ENCODE measurements at regions not wholly inside any gene's neighbourhood (a gene's known extent, or its start where the extent isn't known, plus 50 kb on each side); places are given as distances from the start of the nearest gene placed in this dataset.

DNA sequence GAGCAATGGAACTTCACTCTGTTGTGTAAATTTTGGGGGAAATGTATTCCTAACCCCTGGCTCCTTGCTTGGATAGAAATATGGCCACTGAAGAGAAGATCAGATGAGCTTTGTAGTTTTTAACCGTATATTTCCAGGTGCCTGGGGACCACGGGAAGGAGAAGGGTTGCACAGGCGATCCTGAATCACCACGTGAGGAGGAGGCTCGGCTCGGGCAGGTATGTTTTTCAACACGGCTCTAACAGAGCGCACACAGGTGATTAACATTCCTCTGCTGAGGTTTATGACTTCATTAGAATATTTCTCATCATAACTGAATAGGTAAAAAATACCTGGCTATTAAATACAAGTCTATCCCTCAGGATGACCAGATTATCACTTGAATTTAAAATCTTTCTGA lies 495.0 kb upstream of the ZFHX3 start:
- no peak for DNase-seq
- ATAC-seq, result no peak
- intact Hi-C loops (cut with DNase I), result no loop called here

DNA sequence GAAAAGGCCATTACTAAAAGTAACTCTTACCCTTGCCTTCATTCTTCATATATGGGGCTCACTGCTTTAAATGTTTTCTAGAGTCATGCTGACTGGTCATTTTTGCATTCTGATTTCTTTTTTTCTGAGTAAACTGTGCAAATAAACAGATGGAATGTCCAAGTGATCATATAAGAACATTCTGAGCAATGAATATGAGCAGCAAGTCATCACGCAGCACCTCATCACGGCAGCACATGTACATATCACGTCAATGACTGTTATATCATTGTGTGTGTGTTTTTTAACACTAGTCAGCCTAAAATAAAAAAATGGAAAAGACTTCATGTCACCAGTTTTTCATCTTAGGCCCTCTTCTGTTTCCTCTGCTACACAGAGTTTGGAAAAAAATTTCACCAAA lies 490.0 kb upstream of the ZFHX3 start:
- DNase-seq, result no peak
- no peak for ATAC-seq
- intact Hi-C loops (cut with DNase I), result no loop called here

DNA sequence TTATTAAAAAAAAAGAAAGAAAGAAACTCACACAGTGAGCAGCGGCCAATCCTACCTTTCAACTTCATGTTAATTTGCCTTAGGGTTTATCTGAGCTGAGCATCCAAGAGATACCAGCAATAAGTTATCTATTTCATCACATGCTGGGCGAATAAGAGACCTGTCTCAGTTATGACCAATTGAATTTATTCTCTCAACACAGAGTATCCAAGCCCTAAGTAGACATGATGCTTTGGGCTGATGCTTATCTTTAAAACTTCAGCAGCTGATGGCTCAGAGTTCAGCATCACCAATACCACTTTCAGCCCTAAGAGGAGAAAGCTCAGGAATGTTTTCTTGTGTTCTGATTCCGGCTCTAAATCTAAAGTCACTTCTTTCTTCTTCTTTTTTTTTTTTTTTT lies 489.0 kb upstream of the ZFHX3 start:
- intact Hi-C loops (cut with DNase I), result no loop called here
- no peak for ATAC-seq

DNA sequence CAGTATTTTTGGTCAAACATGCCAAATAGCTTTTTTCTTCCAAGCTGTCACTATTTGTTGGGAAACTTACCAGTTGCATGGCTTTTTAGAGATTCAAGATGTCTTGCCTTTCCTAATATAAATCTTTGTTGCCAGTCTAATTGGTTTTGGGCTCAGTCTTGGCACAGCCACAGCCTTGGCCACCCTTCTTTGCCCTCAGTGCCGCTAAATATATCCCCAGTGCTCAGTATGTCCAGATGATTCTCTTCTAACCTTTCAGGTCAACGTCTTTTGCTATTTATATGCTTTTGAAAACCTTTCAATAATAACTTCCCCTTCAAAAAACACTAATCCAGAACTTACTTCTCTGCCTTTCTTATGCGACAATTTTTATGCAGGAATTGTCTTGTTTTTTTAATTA lies 483.1 kb upstream of the ZFHX3 start:
- intact Hi-C loops (cut with DNase I), result no loop called here
- DNase-seq (no peak), ATAC-seq (no peak)

More for the DNA sequence above, 489.0 kb upstream of the ZFHX3 start:
- DNase-seq, result no peak

DNA sequence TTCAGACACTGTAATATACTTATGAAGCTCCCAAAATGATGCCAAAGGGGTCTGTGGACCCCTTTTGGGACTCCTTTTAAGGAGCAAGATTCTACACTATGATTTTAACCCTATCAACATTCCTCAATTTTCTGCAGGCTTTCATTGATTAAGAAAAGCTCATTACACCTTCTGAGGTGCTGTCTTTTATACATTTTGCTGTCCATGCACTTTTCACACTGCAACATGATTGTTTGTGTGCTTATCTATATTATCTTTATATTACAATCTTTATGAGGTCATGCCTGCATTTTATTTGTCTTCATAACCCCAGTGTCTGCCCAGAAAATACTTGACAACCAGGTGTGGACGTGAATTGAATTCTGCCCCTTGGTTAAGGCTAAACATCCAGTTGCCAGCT lies 482.6 kb upstream of the ZFHX3 start:
- intact Hi-C loops (cut with DNase I), result no loop called here
- DNase-seq (no peak), ATAC-seq (no peak)

DNA sequence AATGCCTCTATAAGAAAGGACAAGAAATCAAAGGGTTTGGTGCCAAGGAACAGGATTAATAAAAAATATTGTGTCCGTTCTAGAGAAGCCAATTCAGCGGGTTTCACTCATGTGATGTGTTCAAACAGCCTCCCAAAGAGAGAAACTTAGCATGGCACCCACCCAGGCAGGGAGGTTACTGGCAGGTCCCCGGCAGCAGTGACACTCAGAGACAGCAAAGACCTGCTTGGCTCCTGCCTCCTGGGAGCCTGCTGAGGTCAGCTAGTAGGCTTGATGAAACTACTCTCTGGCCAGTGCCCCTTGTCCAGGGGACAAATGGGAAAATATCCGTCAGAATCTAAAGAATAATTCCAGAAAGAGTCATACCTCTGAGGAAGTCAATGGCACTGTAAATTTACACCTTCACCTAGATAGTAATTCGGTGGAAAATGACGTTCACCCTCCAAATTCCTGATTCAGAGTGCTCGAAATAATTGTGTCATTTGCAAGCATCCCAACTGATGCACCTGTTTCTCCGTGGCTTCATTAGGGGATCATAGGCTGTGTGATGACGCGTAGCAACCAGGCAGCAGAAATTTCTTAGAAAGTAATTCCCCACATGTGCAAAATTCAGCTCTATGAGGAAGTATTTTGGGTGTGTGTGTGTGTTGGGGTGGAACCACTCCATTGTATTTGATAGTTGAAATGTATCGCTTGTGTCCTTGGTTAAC lies 481.5 kb upstream of the ZFHX3 start:
- ATAC-seq (no peak), DNase-seq (no peak)
- intact Hi-C loops (cut with DNase I), result no loop called here

DNA sequence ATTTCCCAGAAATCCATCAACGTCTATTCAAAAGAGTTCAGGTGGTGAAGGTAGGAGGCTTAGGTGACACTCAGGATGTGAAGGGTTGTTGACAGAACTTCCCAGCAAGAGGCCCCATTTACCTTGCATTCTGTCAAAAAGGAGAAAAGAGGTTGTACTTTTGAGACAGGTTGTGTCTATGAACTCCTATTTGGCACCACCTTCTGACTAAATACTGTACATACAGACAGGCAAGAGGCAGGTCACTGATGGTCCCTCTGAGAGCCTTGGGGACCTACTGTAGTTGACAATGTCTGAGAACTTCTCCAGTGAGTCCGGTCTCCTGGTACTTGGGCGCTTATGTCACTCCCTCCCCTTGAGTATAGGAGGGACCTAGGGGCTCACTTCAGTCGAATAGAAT lies 479.3 kb upstream of the ZFHX3 start:
- DNase-seq (no peak), ATAC-seq (no peak)
- intact Hi-C loops (cut with DNase I), result no loop called here

DNA sequence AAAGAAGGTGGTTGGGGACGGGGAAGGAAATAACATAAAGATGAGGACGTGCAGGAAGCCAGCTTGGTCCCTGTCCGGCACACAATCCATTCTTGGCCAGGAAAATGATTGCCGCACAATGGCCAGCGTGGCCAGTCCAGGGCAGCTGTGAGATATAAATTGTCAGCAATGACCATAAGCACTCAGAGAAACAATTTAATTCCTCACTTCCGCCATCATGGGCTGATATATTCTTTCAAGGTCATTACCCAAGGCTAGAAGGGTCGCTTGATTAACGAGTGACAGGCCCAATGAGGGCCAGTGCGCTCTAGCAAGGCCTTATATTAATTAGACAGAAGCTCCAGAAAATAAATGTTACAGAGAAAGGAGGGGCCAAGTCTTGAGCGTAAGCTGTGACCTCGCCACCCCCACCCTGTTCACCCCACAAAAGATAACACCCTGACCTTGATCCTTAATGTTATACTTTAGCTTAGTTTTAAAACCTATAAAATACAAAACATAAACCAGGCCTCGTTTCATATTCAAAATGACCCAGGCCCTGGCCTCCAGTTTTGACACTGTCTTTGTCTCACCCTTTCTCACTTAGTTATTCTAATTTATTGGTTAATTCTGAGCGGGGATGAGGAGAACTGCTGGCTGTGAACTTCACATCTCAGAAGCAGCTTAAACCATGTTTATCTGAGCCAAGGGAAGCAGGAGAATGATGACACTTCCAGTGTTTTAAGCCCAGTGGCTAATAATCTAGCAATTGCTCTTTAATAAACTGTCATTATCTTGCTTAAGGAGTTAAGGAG lies 478.3 kb upstream of the ZFHX3 start:
- intact Hi-C loops (cut with DNase I), result no loop called here
- no peak for DNase-seq
- ATAC-seq, result no peak

DNA sequence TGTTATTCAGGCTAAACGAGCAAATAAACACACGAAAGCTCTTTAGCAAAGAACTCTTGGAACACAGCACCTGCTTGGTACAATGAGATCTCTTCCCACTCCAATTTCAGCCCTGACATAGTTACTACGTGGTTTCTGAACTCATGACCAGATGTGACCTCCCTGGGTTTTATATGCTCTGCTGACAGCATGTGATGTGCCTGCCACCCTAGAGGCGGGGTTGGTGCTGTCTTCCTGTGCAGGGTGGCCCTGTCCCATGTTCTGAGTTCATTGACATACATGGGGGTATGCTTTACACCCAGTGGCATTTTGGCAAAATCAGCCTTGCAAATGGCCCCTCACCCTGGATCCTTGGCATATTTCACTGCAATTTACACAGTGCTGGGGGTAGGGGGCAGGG lies 475.3 kb upstream of the ZFHX3 start:
- no peak for DNase-seq
- intact Hi-C loops (cut with DNase I), result no loop called here
- no peak for ATAC-seq

DNA sequence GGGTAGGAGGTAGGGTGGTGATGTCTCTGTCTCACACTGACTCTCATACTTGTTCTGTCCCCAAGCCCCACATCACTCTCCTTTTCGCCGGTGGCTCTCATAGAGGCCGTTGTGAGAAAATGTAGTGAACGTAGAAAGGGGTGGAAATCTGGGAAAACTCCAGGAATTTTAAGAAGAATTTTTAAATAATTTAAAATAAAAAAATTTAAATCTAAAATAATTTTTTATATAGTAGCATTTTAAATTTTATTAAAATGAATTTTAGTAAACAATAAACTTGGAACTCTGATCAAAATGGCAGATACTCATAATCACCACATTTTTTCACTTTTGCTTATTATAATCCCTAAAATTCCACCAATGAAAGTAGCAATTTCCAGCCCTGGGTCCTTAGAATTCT lies 473.6 kb upstream of the ZFHX3 start:
- intact Hi-C loops (cut with DNase I), result no loop called here

DNA sequence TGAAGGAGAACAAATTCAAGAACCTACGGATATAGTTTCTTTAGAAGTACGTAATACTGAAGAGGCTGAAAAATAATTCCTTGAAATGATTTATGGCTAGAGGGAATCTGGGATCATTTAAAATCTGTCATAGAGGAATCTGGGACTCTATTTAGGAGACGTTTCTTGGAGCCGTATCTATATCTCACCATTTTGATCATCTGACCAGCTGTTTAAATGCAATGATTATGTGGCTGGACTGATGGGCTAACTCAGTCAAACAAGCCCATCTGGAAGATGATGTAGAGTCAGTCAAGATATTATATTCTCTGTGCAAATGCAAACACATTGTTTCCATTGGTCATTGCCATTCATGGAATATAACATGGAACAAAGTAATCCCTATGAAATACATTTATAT lies 467.7 kb upstream of the ZFHX3 start:
- ATAC-seq, result no peak
- no peak for DNase-seq
- intact Hi-C loops (cut with DNase I), result no loop called here

More for the DNA sequence above, 473.6 kb upstream of the ZFHX3 start:
- ATAC-seq (no peak), DNase-seq (no peak)

DNA sequence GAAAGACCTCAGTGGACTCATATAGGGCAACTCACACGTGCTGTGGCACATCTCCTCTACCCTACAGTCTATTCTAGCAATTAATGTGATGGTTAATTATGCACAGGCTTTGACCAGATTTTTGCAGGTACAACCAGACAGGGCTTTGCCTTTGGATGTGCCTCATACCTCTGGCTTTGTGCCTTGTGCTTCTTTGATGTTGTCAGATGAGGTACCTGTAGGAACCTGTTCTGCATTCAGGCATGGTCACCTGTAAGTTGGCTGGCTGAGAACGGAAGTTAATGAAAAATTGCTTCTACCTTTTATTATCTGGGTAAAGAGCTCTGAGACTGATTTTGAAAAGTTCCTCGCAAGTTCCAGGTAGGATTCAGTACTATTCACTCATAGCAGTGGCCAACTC lies 462.9 kb upstream of the ZFHX3 start:
- intact Hi-C loops (cut with DNase I), result no loop called here
- DNase-seq (no peak), ATAC-seq (no peak)

DNA sequence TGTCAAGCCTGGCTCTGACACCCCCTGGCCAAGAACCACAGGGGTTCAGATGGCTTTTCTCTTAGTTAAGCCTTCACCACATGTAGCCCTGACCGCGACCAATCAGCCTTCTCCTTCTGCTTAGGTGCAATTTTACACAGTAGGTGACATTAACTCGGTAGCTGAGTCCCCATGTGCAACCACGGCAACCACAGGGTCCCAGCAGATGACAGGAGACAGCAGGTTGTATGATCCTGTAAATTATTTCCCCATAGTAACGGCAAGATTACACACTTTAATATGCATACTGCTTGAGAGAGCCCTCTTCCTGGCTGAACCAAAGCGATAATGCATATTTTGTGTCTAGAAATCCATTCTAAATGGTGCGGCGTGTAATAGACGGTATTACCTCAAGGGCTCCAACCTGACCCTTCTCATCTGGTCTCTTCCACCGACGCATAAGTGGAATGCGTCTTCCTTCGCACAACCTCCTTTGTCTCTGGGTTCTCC lies 458.7 kb upstream of the ZFHX3 start:
- no peak for DNase-seq
- ATAC-seq, result no peak
- intact Hi-C loops (cut with DNase I), result no loop called here

DNA sequence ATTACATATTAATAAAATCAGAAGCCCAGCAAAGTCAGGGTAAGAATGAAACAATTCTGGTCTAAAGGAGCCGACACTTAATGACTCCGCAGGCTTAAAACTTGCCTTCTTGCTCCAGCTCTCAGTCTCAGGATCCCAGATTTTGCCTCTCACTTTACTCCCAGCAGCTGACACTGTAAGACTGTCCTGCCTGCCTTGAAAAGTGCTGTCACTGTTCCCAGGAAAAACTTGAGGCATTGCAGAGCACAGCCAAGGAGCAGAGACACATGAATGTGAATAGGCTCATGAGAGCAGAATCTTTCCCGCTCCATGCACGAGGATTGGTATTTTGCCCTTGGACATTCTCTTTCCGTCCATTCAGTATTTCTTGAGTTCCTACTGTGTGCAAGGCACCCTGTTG lies 457.6 kb upstream of the ZFHX3 start:
- ATAC-seq, result no peak
- intact Hi-C loops (cut with DNase I), result no loop called here
- DNase-seq, result no peak

DNA sequence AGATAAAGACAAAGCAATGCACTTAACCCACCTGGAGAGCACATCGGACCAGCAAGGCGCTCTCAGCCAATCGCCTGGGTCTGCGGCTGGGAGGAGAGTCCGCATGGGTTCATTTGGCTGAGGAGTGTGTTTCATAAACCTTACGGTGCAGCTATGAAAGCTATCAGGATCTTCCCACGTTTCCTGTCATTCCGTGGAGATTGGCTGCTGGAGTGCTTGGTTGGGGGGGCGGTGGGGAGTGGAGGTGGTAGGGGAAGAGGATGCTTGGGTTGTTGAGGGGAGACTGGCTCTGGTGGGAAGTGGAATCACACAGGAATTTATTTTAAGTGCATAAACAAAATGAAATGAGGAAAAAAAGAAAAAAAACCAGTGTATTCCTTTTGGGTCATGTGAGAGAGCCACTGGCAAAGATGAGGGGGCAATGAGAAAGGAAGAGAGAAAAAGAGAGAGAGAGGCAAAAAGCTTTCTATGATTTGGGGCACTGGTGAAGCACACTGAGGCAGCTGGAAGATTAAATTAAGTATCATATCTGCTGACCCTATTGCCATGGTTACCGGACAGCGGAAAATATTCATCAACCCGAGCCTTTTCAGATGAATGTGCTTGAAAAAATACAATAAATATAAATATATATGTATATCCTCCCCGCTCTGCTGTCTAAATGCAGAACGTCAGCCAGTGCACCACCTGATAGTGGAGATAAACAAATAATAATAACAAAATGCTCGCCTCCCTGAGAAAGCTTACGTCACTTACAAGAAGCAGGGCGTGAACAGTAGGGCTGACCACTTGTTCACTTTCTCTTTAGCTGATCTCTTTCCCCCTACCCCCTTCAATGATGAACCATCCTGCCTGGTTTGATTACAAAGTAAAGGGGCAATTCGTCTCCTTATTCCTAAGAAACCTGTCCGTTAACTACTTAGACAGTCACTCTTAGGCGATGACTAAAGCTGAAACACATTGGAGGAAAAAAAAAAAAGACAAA lies 457.0 kb upstream of the ZFHX3 start:
- intact Hi-C loops (cut with DNase I), result no loop called here
- DNase-seq (no peak), ATAC-seq (peak in 1 of 2 donors; percentile 44)

DNA sequence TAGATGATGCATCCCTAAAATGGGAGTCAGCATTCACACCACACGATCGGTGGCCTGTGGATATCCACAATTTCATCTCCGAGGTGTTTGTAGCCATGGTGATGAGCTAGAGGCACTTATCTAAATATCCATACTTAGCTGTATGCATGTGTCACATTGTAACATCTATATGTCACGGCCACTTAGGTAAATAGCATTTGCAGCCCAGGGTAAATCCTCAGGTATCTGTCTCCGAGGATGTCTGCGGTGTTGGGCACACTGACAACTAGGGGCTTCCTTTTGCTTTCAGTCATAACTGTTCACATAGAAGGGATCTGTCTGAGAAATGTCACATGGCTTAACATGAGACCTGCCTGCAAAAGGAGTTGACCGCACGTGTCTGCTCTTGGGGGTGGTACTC lies 455.2 kb upstream of the ZFHX3 start:
- intact Hi-C loops (cut with DNase I), result no loop called here
- DNase-seq, result no peak
- ATAC-seq, result no peak

DNA sequence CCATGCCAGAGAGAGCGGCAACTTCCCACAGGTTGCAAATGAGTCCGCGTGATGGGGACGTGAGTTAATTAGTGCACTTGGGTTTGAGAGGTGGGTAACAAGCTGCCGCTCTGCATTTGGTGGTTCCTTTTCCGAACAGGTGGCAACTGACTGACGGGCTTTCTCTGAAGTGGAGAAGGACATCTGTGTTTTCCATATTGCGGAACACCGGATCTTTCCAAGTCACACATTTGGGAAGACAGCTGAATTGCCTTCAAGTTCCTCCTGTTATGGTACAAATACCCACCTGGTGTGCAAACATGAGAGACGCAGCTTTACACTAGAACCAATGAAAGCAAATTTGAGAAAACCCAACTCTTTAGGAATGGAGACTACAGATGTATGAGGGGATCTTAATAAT lies 451.3 kb upstream of the ZFHX3 start:
- ATAC-seq (no peak), DNase-seq (no peak)
- intact Hi-C loops (cut with DNase I), result no loop called here

DNA sequence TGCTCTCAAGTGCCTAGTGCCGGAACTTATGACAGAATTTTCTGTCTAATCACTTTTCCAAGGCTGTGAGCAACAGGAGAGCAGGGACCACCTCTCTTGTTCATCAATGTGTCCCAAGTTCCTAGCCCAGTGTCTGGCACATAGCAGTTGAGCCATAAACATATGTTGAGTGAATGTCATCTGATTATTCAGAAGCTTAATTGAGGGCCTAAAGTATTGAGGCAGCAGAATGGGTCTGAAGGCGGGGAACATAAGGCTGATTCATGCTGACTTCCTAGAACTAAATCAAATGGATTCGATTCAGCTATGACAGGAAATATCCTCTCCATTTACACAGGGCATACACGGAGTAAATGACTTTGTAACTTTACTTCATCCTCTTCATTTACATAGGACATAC lies 438.0 kb upstream of the ZFHX3 start:
- DNase-seq, result no peak
- intact Hi-C loops (cut with DNase I), result no loop called here
- no peak for ATAC-seq

DNA sequence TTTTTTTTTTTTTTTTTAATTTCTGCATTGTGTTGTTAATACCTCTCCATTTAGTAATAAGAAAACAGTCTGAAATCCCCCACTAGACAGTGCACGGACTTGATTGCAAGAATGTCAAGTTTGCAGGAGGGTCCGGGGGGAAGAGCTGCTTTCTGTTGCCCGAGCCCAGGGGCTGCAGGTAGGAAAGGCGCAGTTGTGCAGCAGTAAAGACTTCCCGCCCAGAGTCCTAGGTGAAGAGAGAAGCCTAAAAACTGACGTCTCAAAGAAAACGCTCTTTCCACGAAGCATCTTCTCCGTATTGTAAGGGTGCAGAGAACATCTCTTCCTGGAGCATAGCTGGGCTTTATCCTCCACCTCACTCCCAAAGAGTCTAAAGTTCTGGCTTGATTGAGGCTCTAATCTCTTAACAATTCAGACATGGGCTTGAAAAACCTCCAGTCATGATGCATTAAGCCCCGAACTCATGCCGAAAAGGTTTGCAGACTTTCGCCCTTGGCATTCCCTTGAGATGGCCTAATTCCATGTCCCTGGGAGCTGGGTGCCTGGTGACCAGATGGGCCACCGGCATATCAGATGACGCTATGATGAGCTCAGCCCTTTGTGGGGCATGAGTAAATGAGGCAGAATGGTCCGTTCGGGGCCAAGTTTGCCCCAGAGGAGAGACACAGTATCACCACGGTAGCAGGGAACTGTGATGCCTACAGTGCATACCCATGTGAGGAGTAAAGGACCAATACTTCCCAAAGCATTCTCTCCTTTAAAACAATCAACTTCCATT lies 436.2 kb upstream of the ZFHX3 start:
- no peak for ATAC-seq
- DNase-seq, result no peak
- intact Hi-C loops (cut with DNase I), result no loop called here
